ENCODE measurements at regions not wholly inside any gene's neighbourhood (a gene's known extent, or its start where the extent isn't known, plus 50 kb on each side); places are given as distances from the start of the nearest gene placed in this dataset.

DNA sequence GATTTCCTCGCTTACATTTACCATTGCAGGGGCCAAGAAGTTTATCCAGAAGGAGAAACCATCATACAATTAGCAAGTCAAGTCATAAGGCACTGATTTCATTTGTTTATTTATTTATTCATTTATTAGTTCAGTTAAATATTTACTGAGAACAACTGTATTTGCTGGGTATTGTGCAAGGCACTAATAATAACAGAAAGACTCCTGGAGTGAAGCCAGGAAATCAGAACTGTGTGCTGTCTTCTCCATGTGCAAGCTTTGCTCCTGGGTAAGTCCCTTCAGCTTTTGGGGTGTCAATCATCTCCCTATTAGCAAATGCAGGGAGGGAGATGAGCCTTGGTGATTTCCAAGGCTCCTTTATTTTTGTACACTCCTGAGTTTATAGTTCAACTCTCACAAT lies 341.6 kb upstream of the MEIS1 start:
- Histone ChIP-seq H3K9ac (ENCODE audit: insufficient read depth, low read depth, low read length) (no peak overlapping the region), H4K20me1 (ENCODE audit: insufficient read depth, low read length) (no peaks in the 10 kb centered on the region), H3K4me3 (replicated peaks in 1 of 3; ENCODE audit: insufficient read depth in 1 of 3, low read depth in 2 of 3, low read length in 3 of 3) (no peak overlapping the region), H3K9me3 (ENCODE audit: low read length) (no peaks in the 10 kb centered on the region), H3K36me3 (replicated peaks in 1 of 2; ENCODE audit: control insufficient read depth in 1 of 2, insufficient read depth in 2 of 2, low read length in 2 of 2) (no peaks in the 10 kb centered on the region), H2AFZ (ENCODE audit: low read length) (no peak overlapping the region), H3K27ac (ENCODE audit: extremely low read length, insufficient read depth, low read length) (no peak overlapping the region), H3K79me2 (ENCODE audit: insufficient read depth, low read length) (no peaks in the 10 kb centered on the region), H3K4me2 (ENCODE audit: low read depth, low read length) (no peak overlapping the region), H3K27me3 (ENCODE audit: control insufficient read depth in 1 of 2, insufficient read depth in 2 of 2, low read length in 2 of 2) (no peaks in the 10 kb centered on the region), H3K4me1 (ENCODE audit: insufficient read depth, low read length) (no peaks in the 10 kb centered on the region)
- intact Hi-C loops (cut with micrococcal nuclease; ENCODE audit: unreplicated experiment) = no loop called here
- no peak for DNase-seq (ENCODE audit: low spot score)
- no peak for ATAC-seq
- ChIA-PET CTCF (ENCODE audit: low intra/inter-chr PET ratio, low total read pairs) (no interaction called here), POLR2A (no interaction called here)
- FAIRE-seq = no peak
- WGBS (ENCODE audit: low lambda C conversion rate) = 0% methylated on average over 1 of the region's 1 CpG
- in situ Hi-C loops (cut with HindIII; ENCODE audit: extremely low pct_ligation_motif_present, low pct_unique_long_range_greater_than_20kb) = no loop called here
- TF ChIP-seq, protein P1, sequence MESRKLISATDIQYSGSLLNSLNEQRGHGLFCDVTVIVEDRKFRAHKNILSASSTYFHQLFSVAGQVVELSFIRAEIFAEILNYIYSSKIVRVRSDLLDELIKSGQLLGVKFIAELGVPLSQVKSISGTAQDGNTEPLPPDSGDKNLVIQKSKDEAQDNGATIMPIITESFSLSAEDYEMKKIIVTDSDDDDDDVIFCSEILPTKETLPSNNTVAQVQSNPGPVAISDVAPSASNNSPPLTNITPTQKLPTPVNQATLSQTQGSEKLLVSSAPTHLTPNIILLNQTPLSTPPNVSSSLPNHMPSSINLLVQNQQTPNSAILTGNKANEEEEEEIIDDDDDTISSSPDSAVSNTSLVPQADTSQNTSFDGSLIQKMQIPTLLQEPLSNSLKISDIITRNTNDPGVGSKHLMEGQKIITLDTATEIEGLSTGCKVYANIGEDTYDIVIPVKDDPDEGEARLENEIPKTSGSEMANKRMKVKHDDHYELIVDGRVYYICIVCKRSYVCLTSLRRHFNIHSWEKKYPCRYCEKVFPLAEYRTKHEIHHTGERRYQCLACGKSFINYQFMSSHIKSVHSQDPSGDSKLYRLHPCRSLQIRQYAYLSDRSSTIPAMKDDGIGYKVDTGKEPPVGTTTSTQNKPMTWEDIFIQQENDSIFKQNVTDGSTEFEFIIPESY (CRISPR knock-in tag; IDR thresholded peaks at IDR 0.05) = no peak
- TF ChIP-seq MIXL1 (CRISPR knock-in tag; IDR thresholded peaks at IDR 0.05) = no peak
- no peak for TF ChIP-seq JUNB (CRISPR knock-in tag; IDR thresholded peaks at IDR 0.05; ENCODE audit: borderline replicate concordance)
- no peak for TF ChIP-seq NFATC3 (CRISPR knock-in tag; IDR thresholded peaks at IDR 0.05)
- TF ChIP-seq SSRP1 (CRISPR knock-in tag; IDR thresholded peaks at IDR 0.05) = no peak
- no peak for TF ChIP-seq SAP130 (CRISPR knock-in tag; IDR thresholded peaks at IDR 0.05; ENCODE audit: low read depth)
- TF ChIP-seq ZNF432 (CRISPR knock-in tag; IDR thresholded peaks at IDR 0.05; ENCODE audit: borderline replicate concordance) = no peak
- TF ChIP-seq, protein P2, sequence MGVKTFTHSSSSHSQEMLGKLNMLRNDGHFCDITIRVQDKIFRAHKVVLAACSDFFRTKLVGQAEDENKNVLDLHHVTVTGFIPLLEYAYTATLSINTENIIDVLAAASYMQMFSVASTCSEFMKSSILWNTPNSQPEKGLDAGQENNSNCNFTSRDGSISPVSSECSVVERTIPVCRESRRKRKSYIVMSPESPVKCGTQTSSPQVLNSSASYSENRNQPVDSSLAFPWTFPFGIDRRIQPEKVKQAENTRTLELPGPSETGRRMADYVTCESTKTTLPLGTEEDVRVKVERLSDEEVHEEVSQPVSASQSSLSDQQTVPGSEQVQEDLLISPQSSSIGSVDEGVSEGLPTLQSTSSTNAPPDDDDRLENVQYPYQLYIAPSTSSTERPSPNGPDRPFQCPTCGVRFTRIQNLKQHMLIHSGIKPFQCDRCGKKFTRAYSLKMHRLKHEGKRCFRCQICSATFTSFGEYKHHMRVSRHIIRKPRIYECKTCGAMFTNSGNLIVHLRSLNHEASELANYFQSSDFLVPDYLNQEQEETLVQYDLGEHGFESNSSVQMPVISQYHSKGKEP (CRISPR knock-in tag; IDR thresholded peaks at IDR 0.05) = no peak
- no peak for TF ChIP-seq ZNF891 (CRISPR knock-in tag; IDR thresholded peaks at IDR 0.05)
- TF ChIP-seq MBD4 (IDR thresholded peaks at IDR 0.05; ENCODE audit: borderline replicate concordance, low read length) = no peak
- TF ChIP-seq, protein P3, sequence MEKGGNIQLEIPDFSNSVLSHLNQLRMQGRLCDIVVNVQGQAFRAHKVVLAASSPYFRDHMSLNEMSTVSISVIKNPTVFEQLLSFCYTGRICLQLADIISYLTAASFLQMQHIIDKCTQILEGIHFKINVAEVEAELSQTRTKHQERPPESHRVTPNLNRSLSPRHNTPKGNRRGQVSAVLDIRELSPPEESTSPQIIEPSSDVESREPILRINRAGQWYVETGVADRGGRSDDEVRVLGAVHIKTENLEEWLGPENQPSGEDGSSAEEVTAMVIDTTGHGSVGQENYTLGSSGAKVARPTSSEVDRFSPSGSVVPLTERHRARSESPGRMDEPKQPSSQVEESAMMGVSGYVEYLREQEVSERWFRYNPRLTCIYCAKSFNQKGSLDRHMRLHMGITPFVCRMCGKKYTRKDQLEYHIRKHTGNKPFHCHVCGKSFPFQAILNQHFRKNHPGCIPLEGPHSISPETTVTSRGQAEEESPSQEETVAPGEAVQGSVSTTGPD (CRISPR knock-in tag; IDR thresholded peaks at IDR 0.05) = no peak
- BruUV-seq (replicated peaks) = no TSS peak
